B cell (primary cell): ENCODE measurements at regions not wholly inside any gene's neighbourhood (a gene's known extent, or its start where the extent isn't known, plus 50 kb on each side); places are given as distances from the start of the nearest gene placed in this dataset.

ENCODE experiments used
- EZH2 ChIP-seq: IDR thresholded peaks from 2 replicates; pipeline ENCODE4 v1.6.1; 2012; ENCODE audit warnings: borderline replicate concordance, low read depth, mild to moderate bottlenecking, moderate library complexity, low read length; ENCODE audit not compliant: insufficient read depth, poor library complexity, severe bottlenecking
- TF ChIP-seq, protein P1 (sequence below): fragments of 200-600 bp; IDR thresholded peaks from one replicate; pipeline ENCODE4 v1.8.0; 2022; ENCODE audit warnings: antibody characterized with exemption, mild to moderate bottlenecking

DNA sequence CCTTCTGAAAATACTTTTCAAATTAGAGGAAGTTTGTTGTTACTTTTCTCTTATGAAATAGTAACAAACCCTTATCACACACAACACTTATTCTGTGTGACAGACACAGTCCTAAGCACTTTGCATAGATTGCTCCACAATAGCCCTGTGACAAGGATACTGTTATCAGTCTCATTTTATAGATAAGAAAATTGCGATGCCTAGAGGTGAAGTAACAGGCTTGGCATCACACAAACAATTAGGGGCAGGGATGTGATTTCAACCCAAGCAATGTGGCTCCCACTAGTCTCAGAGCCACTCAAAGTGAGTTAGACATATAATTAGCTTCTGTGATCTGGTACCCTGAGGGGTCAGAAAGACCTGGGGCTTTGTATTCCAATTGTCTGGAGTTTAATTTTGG, 339.9 kb downstream of the FBXO8 start:
- TF ChIP-seq, protein P1, sequence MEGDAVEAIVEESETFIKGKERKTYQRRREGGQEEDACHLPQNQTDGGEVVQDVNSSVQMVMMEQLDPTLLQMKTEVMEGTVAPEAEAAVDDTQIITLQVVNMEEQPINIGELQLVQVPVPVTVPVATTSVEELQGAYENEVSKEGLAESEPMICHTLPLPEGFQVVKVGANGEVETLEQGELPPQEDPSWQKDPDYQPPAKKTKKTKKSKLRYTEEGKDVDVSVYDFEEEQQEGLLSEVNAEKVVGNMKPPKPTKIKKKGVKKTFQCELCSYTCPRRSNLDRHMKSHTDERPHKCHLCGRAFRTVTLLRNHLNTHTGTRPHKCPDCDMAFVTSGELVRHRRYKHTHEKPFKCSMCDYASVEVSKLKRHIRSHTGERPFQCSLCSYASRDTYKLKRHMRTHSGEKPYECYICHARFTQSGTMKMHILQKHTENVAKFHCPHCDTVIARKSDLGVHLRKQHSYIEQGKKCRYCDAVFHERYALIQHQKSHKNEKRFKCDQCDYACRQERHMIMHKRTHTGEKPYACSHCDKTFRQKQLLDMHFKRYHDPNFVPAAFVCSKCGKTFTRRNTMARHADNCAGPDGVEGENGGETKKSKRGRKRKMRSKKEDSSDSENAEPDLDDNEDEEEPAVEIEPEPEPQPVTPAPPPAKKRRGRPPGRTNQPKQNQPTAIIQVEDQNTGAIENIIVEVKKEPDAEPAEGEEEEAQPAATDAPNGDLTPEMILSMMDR: no peak
- no peak for TF ChIP-seq EZH2
